H1 (cell line): ENCODE measurements at regions not wholly inside any gene's neighbourhood (a gene's known extent, or its start where the extent isn't known, plus 50 kb on each side); places are given as distances from the start of the nearest gene placed in this dataset.

Source experiments
- ATF2 ChIP-seq: IDR thresholded peaks from 2 replicates; pipeline ENCODE4 v1.6.1; 2012; ENCODE audit warnings: low read length, inconsistent platforms
- GABPA ChIP-seq: IDR thresholded peaks from 2 replicates; pipeline ENCODE4 v1.6.1; 2011; ENCODE audit warnings: mild to moderate bottlenecking, low read length, moderate library complexity, borderline replicate concordance; ENCODE audit not compliant: insufficient read depth
- JUN ChIP-seq: IDR thresholded peaks from 2 replicates; pipeline ENCODE4 v1.6.1; 2011; ENCODE audit warnings: low read depth, mild to moderate bottlenecking, improper control_type of control experiment, low read length
- RFX5 ChIP-seq: IDR thresholded peaks from 2 replicates; pipeline ENCODE4 v1.6.1; 2011; ENCODE audit warnings: low read depth, low read length, improper control_type of control experiment, borderline replicate concordance
- TF ChIP-seq, protein P1 (sequence below), 3 experiments: IDR thresholded peaks; 1 replicate in 2 of 3; 2 replicates in 1 of 3; pipeline versions ENCODE4 v1.5.1 to v1.6.1; 2011; ENCODE audit warnings: low read length in 3 of 3, mild to moderate bottlenecking in 3 of 3, inconsistent platforms in 2 of 3, low read depth in 1 of 3, moderate library complexity in 1 of 3; ENCODE audit not compliant: insufficient read depth in 1 of 3; ENCODE audit errors: control extremely low read depth in 1 of 3

- TF ChIP-seq, protein P1, sequence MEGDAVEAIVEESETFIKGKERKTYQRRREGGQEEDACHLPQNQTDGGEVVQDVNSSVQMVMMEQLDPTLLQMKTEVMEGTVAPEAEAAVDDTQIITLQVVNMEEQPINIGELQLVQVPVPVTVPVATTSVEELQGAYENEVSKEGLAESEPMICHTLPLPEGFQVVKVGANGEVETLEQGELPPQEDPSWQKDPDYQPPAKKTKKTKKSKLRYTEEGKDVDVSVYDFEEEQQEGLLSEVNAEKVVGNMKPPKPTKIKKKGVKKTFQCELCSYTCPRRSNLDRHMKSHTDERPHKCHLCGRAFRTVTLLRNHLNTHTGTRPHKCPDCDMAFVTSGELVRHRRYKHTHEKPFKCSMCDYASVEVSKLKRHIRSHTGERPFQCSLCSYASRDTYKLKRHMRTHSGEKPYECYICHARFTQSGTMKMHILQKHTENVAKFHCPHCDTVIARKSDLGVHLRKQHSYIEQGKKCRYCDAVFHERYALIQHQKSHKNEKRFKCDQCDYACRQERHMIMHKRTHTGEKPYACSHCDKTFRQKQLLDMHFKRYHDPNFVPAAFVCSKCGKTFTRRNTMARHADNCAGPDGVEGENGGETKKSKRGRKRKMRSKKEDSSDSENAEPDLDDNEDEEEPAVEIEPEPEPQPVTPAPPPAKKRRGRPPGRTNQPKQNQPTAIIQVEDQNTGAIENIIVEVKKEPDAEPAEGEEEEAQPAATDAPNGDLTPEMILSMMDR (IDR thresholded peaks at IDR 0.05; ENCODE audit: control extremely low read depth in 1 of 3, insufficient read depth in 1 of 3, low read depth in 1 of 3, low read length in 3 of 3), result no peak
- TF ChIP-seq JUN (no peak), ATF2 (no peak), GABPA (no peak), RFX5 (no peak)
- TF ChIP-seq, all 59 proteins: peak for 0
These were observed 779.7 kb upstream of the FLRT2 start (continued) for GRCh38 chr14:84750284-84750683.
